GM21447 (cell line): ENCODE measurements at regions not wholly inside any gene's neighbourhood (a gene's known extent, or its start where the extent isn't known, plus 50 kb on each side); places are given as distances from the start of the nearest gene placed in this dataset.
"Not testable (repeated sequence)": the region's sequence is repeated elsewhere in the genome, so short reads cannot be mapped to it uniquely, and the experiment has no call there.

ENCODE experiments used
- ATAC-seq: cut with Tn5 transposase; IDR thresholded peaks from one replicate; pipeline ENCODE4 v1.9.1; 2021; ENCODE audit not compliant: unreplicated experiment

GRCh38 chr4:53720776-53721175 is 129.5 kb upstream of the LNX1 start:
- no peak for ATAC-seq

- no peak for ATAC-seq
Observed at GRCh38 chr4:53717064-53717549, 125.8 kb upstream of the LNX1 start.

DNA sequence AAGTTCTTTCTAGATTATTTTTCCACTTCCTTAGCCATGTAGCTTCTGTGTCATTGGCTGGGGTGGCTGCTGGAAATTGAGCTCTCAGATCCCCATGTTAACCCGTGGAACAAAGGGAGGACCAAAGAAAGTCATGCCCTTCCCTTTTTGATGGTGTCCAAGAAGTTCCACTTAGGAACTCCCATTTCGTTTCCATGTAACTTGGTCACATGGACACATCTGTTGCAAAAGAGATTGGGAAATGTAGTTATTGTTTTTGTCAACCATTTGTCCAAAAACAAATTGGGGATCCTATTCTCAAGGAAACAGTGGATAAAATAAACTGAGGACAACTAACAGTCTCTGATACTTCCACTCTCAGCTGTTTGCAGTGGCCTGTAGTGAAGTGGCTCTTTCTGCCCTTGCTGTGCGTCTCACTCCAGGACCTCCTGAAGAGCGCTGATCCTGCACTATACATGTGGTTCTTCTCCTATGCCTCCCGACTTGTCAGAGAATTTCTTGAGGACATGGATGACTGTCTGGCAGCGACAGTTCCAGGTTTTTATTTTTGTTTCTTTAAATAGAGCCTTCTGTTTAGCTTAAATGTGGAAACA is 125.3 kb upstream of the LNX1 start:
- ATAC-seq, result no peak

DNA sequence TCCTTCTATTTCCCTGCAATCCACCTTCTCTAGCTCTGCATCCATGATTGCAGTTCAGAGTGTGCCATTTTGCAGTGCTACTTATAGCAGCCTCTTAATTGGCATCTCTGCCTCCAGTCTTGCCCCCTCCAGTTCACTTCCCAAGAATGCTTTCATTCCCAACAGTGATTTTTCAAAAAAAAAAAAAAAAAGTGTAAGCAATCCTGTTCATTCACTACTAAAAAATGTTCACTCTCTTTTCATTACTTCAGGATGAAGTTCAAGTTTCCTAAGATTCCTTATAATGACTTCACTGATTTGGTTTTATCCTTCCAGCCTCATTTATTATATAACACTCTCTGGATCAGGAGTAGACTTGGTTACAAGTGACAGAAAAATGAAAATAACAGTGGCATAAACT is 124.7 kb upstream of the LNX1 start:
- ATAC-seq, result no peak

DNA sequence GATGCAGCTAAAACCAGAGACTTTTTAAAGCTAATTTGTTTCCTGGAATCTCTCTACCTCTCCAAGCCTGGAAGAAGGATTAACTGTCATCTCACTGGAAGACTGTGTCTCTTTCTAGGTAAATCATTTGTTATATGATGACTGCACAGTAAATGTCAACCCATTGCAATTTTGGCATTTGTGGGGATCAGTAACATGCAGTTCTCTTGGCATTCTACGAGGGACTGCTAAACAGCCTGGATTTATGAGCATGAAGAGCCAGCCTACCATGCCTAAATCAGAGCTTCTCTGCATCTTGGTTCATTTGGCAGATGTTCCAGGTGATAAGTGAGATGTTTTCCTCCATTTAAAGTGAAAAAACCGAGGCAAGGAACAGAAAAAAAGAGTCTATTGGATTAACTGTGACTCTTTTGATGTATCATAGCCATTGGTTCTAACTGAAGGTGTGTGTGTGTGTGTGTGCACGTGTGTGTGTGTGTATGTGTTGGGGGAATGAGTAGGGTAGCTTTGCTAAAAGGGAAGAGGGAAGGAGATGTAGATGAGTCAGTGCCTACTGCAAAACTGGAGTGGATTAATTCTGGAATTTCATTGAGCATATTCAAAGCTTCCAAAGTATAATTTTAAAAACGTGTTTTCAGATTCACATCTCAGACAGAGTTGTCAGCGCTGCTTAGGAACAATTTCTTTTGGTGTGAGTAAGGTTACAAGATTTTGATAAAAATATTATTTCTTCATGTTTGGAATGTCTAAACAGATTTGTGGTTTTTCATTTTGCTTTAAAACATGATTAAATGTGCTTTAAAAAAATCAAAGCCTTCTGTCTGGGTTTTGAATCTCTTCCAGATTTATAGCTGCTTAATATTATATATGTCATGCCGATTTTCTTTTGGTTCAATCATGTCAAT is 123.2 kb upstream of the LNX1 start:
- no peak for ATAC-seq

DNA sequence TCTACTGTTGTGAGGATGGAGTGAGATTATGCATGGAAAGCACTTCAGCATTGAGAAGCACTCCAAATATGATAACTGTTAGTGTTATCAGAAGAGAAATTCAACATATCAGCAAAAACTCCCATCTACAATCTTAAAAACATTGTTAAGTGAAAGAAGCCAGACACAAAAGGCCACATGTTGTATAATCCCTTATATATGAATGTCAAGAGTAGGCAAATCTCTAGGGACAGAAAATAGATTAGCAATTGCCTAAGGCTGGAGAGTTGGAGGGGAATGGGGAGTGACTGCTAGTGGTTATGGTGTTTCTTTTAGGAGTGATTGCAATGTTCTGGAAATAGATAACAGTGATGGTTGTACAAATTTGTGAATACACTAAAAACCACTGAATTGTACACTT is 122.5 kb upstream of the LNX1 start:
- no peak for ATAC-seq

GRCh38 chr4:53713296-53713695 is 122.0 kb upstream of the LNX1 start:
- ATAC-seq, result no peak

DNA sequence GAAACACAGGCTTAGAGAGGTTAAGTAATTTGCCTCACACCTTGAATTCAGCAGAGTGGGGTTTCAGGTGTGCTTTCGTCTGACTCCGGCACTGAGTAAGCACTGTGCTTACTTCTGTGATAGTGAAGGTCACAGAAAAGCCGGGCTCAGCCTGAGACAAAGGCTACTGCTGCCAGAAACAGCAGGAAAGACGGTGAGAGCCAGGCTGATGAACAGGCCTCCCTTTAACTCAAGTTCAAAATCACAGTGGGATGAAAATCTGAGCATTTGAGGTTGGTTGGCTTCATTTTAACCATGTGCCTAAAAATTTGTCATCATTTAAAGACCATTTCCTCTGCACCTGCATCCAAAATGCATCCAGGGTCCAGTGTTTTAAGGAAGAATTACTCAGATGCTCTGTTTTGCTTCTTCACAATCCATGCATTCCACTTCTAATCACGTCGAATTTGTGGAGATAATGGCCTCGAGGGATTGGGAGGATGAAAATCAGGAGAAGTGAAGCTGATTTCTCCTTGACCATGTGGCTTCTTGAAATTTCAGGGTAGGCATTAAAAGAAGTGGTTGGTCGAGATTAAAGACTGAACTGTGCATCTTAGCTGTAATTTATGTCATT is 121.2 kb upstream of the LNX1 start:
- ATAC-seq, result no peak

- ATAC-seq, result no peak
Observed at GRCh38 chr4:53711926-53712325, 120.6 kb upstream of the LNX1 start.

GRCh38 chr4:53709693-53710092 is 118.4 kb upstream of the LNX1 start:
- ATAC-seq, result no peak

- no peak for ATAC-seq
Observed at GRCh38 chr4:53707491-53707890, 116.2 kb upstream of the LNX1 start.

DNA sequence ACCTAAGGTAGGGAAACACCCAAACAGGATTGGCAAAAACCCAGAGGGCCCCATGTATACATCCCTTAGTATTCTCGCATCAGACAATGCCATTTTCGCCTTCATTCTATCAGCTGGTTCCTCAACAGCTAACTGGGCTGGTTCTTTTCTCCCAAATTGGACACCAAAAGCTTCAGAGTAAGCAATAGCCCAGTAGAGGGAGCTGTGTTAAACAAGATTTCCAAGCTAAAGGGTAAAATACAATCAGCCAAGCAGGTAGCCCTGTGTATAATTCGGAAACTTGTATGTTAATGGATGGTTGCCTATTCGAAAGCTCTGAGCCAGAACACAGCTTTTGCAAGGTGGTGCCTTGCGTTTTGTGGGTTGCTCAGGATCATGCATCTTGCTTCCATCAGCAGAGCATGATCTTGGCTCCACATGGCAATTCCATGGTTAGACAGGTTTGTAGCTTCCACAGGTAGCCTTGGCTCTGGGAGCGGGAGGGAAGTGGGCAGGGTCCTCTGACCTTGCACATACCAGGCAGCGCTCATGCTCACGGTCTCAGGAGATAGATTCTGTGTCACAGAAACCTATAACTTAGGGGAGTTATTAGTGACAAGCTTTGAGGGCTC is 115.2 kb upstream of the LNX1 start:
- ATAC-seq, result no peak

- ATAC-seq, result no peak
Observed at GRCh38 chr4:53705972-53706371, 114.7 kb upstream of the LNX1 start.

- ATAC-seq, result no peak
Observed at GRCh38 chr4:53705151-53705764, 114.0 kb upstream of the LNX1 start.

DNA sequence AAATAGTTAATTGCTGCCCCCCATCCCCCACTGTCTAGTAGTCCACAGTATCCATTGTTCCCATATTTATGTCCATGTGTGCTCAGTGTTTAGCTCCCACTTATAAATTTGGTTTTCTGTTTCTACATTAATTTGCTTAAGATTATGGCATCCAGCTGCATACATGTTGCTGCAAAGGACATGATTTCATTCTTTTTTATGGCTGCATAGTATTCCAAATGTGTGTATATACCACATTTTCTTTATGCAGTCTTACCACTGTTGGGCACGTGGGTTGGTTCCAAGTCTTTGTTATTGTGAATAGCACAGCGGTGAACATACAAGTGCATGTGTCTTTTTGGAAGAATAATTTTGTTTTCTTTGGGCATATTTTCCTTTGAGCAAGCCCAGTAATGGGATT is 113.0 kb upstream of the LNX1 start:
- no peak for ATAC-seq

DNA sequence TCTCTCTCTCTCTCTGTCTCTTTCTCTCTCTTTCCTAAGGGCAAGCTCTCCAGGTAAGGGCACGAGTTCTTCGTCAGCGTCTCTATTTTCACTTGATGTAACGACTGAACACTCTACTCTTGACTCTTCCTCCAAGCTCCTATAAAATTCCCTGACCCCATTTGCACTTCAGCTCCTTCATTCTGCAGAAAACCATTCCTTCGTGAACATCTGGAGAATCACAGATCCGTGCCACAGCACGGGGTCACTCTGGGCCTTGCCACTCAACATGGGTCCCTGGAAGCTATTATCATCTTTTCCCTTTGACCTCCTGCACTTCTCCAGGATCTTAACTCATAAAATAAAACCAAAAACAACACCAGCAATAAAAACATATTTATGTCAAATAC is 112.0 kb upstream of the LNX1 start:
- no peak for ATAC-seq

GRCh38 chr4:53702334-53703266 is 111.3 kb upstream of the LNX1 start:
- ATAC-seq, result peak; percentile 83

- ATAC-seq, result not testable (repeated sequence)
Observed at GRCh38 chr4:53701260-53701659, 110.0 kb upstream of the LNX1 start.

DNA sequence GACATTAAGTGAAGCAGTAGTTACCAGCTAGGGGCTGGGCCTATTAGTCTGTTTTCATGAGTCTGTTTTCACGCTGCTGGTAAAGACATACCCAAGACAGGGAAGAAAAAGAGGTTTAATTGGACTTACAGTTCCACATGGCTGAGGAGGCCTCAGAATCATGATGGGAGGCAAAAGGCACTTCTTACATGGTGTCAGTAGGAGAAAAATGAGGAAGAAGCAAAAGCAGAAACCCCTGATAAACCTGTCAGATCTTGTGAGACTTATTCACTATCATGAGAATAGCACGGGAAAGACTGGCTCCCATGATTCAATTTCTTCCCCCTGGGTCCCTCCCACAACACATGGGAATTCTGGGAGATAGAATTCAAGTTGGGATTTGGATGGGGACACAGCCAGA is 108.0 kb upstream of the LNX1 start:
- not testable (repeated sequence) for ATAC-seq
